Suprapubic skin (tissue), 4 donors: ENCODE measurements at regions not wholly inside any gene's neighbourhood (a gene's known extent, or its start where the extent isn't known, plus 50 kb on each side); places are given as distances from the start of the nearest gene placed in this dataset.

ENCODE experiments used
- DNase-seq, 2 donors: peaks; one replicate each; pipeline ENCODE4 v3.0.0-alpha.2; 2019; ENCODE audit warnings: low spot score in 2 of 2
- H3K27ac ChIP-seq: fragments of 200-600 bp; sonication (generic); one replicate; pipeline ENCODE4 v1.5.1; 2019
- H3K27me3 ChIP-seq: fragments of 200-600 bp; sonication (generic); one replicate; pipeline ENCODE4 v1.5.1; 2019
- H3K36me3 ChIP-seq: fragments of 200-600 bp; sonication (generic); one replicate; pipeline ENCODE4 v1.5.1; 2019
- H3K4me1 ChIP-seq: fragments of 200-600 bp; sonication (generic); one replicate; pipeline ENCODE4 v1.5.1; 2019
- H3K4me3 ChIP-seq: fragments of 200-600 bp; sonication (generic); one replicate; pipeline ENCODE4 v1.5.1; 2019; ENCODE audit warnings: mild to moderate bottlenecking
- H3K9me3 ChIP-seq: fragments of 200-600 bp; sonication (generic); one replicate; pipeline ENCODE4 v1.5.1; 2019
- EP300 ChIP-seq: sonication (generic); formaldehyde crosslinking; IDR thresholded peaks from one replicate; pipeline ENCODE4 v1.6.1; 2017; ENCODE audit warnings: antibody characterized with exemption
- POLR2A ChIP-seq, 2 donors: fragments of 450-650 bp; IDR thresholded peaks; one replicate each; pipeline ENCODE4 v1.6.1; 2017; ENCODE audit warnings: antibody characterized with exemption in 2 of 2, mild to moderate bottlenecking in 2 of 2, moderate library complexity in 2 of 2
- POLR2AphosphoS5 ChIP-seq, 3 donors: sonication (generic); formaldehyde crosslinking; IDR thresholded peaks; one replicate each; pipeline ENCODE4 v1.6.1; 2017; ENCODE audit warnings: antibody characterized with exemption in 3 of 3
- WGBS: methylation state at CpG from one replicate; pipeline ENCODE4 v1.1.5; 2018; 5-methylcytosine and 5-hydroxymethylcytosine counted together
- TF ChIP-seq, protein P1 (sequence below), 2 donors: fragments of 200-600 bp in 1 of 2; fragments of 450-650 bp in 1 of 2; sonication (generic) in 1 of 2; IDR thresholded peaks; one replicate each; pipeline ENCODE4 v1.5.1; 2016 to 2019; ENCODE audit warnings: antibody characterized with exemption in 2 of 2, mild to moderate bottlenecking in 1 of 2, moderate library complexity in 1 of 2

DNA sequence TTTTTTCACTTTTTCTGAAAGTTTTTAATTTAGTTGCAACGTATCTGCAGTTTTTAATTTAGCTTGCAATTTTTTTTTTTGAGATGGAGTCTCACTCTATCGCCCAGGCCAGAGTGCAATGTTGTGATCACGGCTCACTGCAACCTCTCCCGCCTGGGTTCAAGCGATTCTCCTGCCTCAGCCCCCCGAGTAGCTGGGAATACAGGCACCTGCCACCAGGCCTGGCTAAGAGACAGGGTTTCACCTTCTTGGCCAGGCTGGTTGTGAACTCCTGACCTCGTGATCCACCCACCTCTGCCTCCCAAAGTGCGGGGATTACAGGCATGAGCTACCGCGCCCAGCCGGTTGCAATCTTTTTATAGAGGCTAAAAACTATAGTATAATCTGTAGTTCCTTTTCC lies 142.9 kb upstream of the ALCAM start:
- TF ChIP-seq, protein P1, sequence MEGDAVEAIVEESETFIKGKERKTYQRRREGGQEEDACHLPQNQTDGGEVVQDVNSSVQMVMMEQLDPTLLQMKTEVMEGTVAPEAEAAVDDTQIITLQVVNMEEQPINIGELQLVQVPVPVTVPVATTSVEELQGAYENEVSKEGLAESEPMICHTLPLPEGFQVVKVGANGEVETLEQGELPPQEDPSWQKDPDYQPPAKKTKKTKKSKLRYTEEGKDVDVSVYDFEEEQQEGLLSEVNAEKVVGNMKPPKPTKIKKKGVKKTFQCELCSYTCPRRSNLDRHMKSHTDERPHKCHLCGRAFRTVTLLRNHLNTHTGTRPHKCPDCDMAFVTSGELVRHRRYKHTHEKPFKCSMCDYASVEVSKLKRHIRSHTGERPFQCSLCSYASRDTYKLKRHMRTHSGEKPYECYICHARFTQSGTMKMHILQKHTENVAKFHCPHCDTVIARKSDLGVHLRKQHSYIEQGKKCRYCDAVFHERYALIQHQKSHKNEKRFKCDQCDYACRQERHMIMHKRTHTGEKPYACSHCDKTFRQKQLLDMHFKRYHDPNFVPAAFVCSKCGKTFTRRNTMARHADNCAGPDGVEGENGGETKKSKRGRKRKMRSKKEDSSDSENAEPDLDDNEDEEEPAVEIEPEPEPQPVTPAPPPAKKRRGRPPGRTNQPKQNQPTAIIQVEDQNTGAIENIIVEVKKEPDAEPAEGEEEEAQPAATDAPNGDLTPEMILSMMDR (IDR thresholded peaks at IDR 0.05): no peak
- no peak for TF ChIP-seq EP300
- TF ChIP-seq POLR2A (IDR thresholded peaks at IDR 0.05): no peak
- no peak for TF ChIP-seq POLR2AphosphoS5 (IDR thresholded peaks at IDR 0.05)
- no peak overlapping the region for H3K27ac ChIP-seq
- H3K4me1 ChIP-seq: no peaks in the 10 kb centered on the region
- no peak for DNase-seq
- no peak overlapping the region for H3K4me3 ChIP-seq
- H3K36me3 ChIP-seq: no peaks in the 10 kb centered on the region
- peaks cover 2% of the 10 kb centered on the region for H3K9me3 ChIP-seq
- no peaks in the 10 kb centered on the region for H3K27me3 ChIP-seq
- WGBS: 87% methylated on average over 11 of the region's 11 CpGs

DNA sequence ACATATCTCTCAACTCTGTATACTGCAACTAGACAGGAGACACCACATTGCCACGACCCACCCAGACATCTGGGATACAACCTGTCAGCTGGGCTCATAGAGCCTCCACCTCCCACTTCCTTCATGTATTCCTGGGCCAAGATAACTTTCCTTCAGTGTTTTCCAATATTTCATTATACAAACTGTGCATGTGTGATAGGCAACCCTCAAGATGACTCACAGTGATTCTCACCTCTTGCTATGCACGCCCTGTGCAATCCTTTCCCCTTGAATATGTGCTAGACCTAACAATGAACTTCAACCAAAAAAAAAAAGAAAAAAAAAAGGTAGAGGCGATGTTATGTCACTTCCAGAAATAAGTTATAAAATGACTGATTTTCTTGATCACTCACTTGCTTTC lies 138.0 kb upstream of the ALCAM start:
- Histone ChIP-seq H3K4me3 (no peak overlapping the region), H3K27me3 (no peaks in the 10 kb centered on the region), H3K4me1 (no peaks in the 10 kb centered on the region), H3K27ac (no peak overlapping the region), H3K9me3 (peaks cover 7% of the 10 kb centered on the region), H3K36me3 (no peaks in the 10 kb centered on the region)
- DNase-seq: no peak
- no peak for TF ChIP-seq POLR2AphosphoS5 (IDR thresholded peaks at IDR 0.05)
- TF ChIP-seq, protein P1 (IDR thresholded peaks at IDR 0.05): no peak
- no peak for TF ChIP-seq EP300
- TF ChIP-seq POLR2A (IDR thresholded peaks at IDR 0.05): no peak
- WGBS: 79% methylated on average over 3 of the region's 3 CpGs

DNA sequence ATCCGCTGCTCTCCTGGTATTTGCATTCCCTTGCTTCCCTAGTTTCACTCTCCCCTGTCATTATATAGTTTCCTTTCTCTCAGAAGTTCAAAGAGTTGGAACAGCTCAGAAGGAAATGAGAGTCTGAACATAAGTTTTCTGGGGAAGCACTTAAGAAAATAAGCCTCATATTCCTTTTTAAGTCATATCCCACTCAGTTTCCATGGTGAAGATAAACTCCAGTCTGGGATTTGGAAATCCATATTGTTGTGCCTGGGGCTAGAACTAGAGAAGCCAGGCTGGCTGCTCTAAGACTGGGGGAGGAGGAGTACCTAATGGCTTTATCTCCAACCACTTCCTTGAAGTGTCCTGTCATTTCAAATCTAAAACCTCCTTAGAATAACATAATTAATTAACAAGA lies 134.2 kb upstream of the ALCAM start:
- TF ChIP-seq, protein P1 (IDR thresholded peaks at IDR 0.05): no peak
- TF ChIP-seq POLR2AphosphoS5 (IDR thresholded peaks at IDR 0.05) (no peak), EP300 (no peak), POLR2A (IDR thresholded peaks at IDR 0.05) (no peak)
- WGBS: 65% methylated on average over 1 of the region's 1 CpG
- Histone ChIP-seq H3K36me3 (no peaks in the 10 kb centered on the region), H3K27ac (no peak overlapping the region), H3K9me3 (peaks cover 7% of the 10 kb centered on the region), H3K4me3 (no peak overlapping the region), H3K27me3 (no peaks in the 10 kb centered on the region), H3K4me1 (no peaks in the 10 kb centered on the region)
- no peak for DNase-seq

DNA sequence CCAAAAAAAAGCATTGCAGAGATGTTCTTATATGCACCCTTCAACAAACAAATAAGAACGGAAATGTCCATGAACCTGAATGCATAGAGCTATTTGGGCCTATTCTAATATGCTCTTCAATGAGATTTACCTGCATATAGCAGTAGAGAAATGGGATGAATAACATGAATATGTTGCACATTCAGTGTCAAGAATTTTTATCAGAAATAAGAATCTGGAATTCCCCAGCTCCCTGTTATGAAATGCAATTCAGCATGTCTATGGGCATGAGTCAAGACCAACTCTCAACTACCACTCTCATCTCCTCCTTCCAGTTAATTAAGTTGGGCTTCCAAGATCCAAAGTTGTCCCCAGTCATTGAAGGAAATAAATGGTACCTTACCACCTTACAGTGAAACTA lies 133.7 kb upstream of the ALCAM start:
- Histone ChIP-seq H3K4me3 (no peak overlapping the region), H3K27ac (no peak overlapping the region), H3K27me3 (no peaks in the 10 kb centered on the region), H3K36me3 (no peaks in the 10 kb centered on the region), H3K4me1 (no peaks in the 10 kb centered on the region), H3K9me3 (peaks cover 7% of the 10 kb centered on the region)
- no peak for DNase-seq
- whole genome bisulfite sequencing: 90% methylated on average over 1 of the region's 1 CpG
- TF ChIP-seq EP300: no peak
- TF ChIP-seq POLR2AphosphoS5 (IDR thresholded peaks at IDR 0.05): no peak
- TF ChIP-seq, protein P1 (IDR thresholded peaks at IDR 0.05): no peak
- TF ChIP-seq POLR2A (IDR thresholded peaks at IDR 0.05): no peak

DNA sequence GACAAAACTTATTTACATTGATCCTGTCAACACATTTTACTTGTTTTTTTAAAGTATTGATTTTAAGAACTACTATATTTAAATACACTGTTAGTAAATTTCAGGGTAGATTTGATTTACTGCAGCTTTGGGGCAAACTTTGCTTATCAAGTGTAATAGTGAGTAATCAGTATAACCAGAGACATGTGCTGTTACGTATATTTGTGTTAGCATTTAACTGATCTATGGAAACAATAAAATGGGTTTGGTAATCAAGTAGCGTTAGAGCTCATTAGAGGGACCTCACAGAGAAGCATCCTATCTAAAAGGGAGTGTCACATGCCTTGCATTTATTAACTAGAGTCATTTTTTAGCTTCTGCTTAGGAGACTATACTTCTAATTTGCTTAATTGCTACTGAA lies 131.5 kb upstream of the ALCAM start:
- WGBS: 74% methylated on average over 2 of the region's 2 CpGs
- H3K27ac ChIP-seq: no peak overlapping the region
- H3K4me3 ChIP-seq: no peak overlapping the region
- H3K4me1 ChIP-seq: no peaks in the 10 kb centered on the region
- no peak for TF ChIP-seq EP300
- TF ChIP-seq, protein P1 (IDR thresholded peaks at IDR 0.05): no peak
- no peak for TF ChIP-seq POLR2AphosphoS5 (IDR thresholded peaks at IDR 0.05)
- TF ChIP-seq POLR2A (IDR thresholded peaks at IDR 0.05): no peak
- H3K27me3 ChIP-seq: no peaks in the 10 kb centered on the region
- H3K9me3 ChIP-seq: no peaks in the 10 kb centered on the region
- no peak for DNase-seq
- H3K36me3 ChIP-seq: no peaks in the 10 kb centered on the region
